HepG2 (cell line): ENCODE measurements at regions not wholly inside any gene's neighbourhood (a gene's known extent, or its start where the extent isn't known, plus 50 kb on each side); places are given as distances from the start of the nearest gene placed in this dataset.

Source experiments
- ATAC-seq: fragments of 200-7000 bp; cut with Tn5 transposase; 3 replicates; pipeline ENCODE4 v1.9.1; 2020; ENCODE audit warnings: mild to moderate bottlenecking, moderate library complexity
- BruUV-seq: library from RNA; stranded (reverse); fragments of 400-500 nt; replicated peaks from 2 replicates; lab custom pipeline; 2021; lab: Mats Ljungman, UMichigan
- CTCF ChIA-PET: fragments of 300-600 bp; formaldehyde crosslinking; extraction: SDS; loops from one replicate; lab custom pipeline; 2021; ENCODE audit warnings: low total read pairs, inconsistent platforms, low intra/inter-chr PET ratio; lab: Yijun Ruan, JAX
- POLR2A ChIA-PET: fragments of 350-600 bp; sonication (Branson Sonifier 250); formaldehyde crosslinking; loops from one replicate; lab custom pipeline; 2020; ENCODE audit warnings: antibody characterized with exemption, inconsistent platforms; lab: Yijun Ruan, JAX
- DNase-seq: peaks from one replicate; pipeline ENCODE4 v3.0.0-alpha.2; 2015; ENCODE audit warnings: low spot score
- FAIRE-seq: peaks from 3 replicates; lab custom pipeline; 2011; peaks lifted over from hg19 to GRCh38; lab: Jason Lieb, UNC
- H2AFZ ChIP-seq: one replicate; pipeline ENCODE4 v1.6.1; 2011; ENCODE audit warnings: low read length, inconsistent platforms
- H3K27ac ChIP-seq: fragments of 300-600 bp; 3 replicates; pipeline ENCODE4 v1.8.0; 2011; ENCODE audit warnings: mixed run types, mild to moderate bottlenecking, mixed read lengths, low read length, inconsistent platforms; ENCODE audit not compliant: insufficient read depth; ENCODE audit errors: extremely low read length
- H3K27me3 ChIP-seq, 2 experiments: fragments of 200-600 bp in 1 of 2; 2 replicates in 1 of 2; 3 replicates in 1 of 2; pipeline versions ENCODE4 v1.6.0 to v1.8.0; 2011; ENCODE audit warnings: low read length in 2 of 2, mild to moderate bottlenecking in 2 of 2, moderate library complexity in 2 of 2, inconsistent platforms in 1 of 2; ENCODE audit not compliant: insufficient read depth in 2 of 2, control insufficient read depth in 1 of 2
- H3K36me3 ChIP-seq, 2 experiments: fragments of 200-600 bp in 1 of 2; replicated peaks in 1 of 2; 2 replicates in 1 of 2; 3 replicates in 1 of 2; pipeline versions ENCODE4 v1.5.1 to v1.8.0; 2011; ENCODE audit warnings: low read length in 2 of 2, inconsistent platforms in 1 of 2; ENCODE audit not compliant: insufficient read depth in 2 of 2, control insufficient read depth in 1 of 2
- H3K4me1 ChIP-seq: 2 replicates; pipeline ENCODE4 v1.5.1; 2012; ENCODE audit warnings: low read length, inconsistent platforms; ENCODE audit not compliant: insufficient read depth
- H3K4me2 ChIP-seq: 2 replicates; pipeline ENCODE4 v1.6.0; 2011; ENCODE audit warnings: low read depth, low read length, inconsistent platforms
- H3K4me3 ChIP-seq, 3 experiments: fragments of 200-600 bp in 1 of 3; sonication (generic), shearing (Covaris generic) in 1 of 3; replicated peaks in 1 of 3; 2 replicates each; pipeline ENCODE4 v1.5.1; 2011 to 2016; ENCODE audit warnings: low read length in 3 of 3, inconsistent platforms in 2 of 3, low read depth in 2 of 3, mild to moderate bottlenecking in 2 of 3, control low read depth in 1 of 3, mixed read lengths in 1 of 3; ENCODE audit not compliant: insufficient read depth in 1 of 3
- H3K79me2 ChIP-seq: one replicate; pipeline ENCODE4 v1.6.1; 2011; ENCODE audit warnings: low read length, inconsistent platforms; ENCODE audit not compliant: insufficient read depth
- H3K9ac ChIP-seq: 2 replicates; pipeline ENCODE4 v1.6.0; 2011; ENCODE audit warnings: mild to moderate bottlenecking, low read depth, low read length, inconsistent platforms; ENCODE audit not compliant: insufficient read depth
- H3K9me3 ChIP-seq: 2 replicates; pipeline ENCODE4 v1.5.1; 2012; ENCODE audit warnings: mild to moderate bottlenecking, low read length
- H4K20me1 ChIP-seq: 2 replicates; pipeline ENCODE4 v1.6.0; 2011; ENCODE audit warnings: inconsistent platforms, mild to moderate bottlenecking, low read length, moderate library complexity; ENCODE audit not compliant: insufficient read depth
- ATF7 ChIP-seq, 2 experiments: fragments of 450-650 bp in 1 of 2; sonication (generic) in 1 of 2; formaldehyde crosslinking in 1 of 2; IDR thresholded peaks; 2 replicates each; pipeline versions ENCODE4 v1.4.0 to v1.6.1; 2016 to 2020; ENCODE audit warnings: antibody characterized with exemption in 1 of 2, mild to moderate bottlenecking in 1 of 2, missing genetic modification reagents in 1 of 2
- CBX5 ChIP-seq: sonication (generic); formaldehyde crosslinking; IDR thresholded peaks from 2 replicates; pipeline ENCODE4 v1.4.0; 2020; ENCODE audit warnings: missing genetic modification reagents, borderline replicate concordance
- CENPX ChIP-seq: sonication (generic); formaldehyde crosslinking; IDR thresholded peaks from 2 replicates; pipeline ENCODE4 v1.9.0; 2021; ENCODE audit warnings: mild to moderate bottlenecking, missing genetic modification reagents, moderate library complexity
- CREB1 ChIP-seq, 2 experiments: fragments of 450-650 bp in 1 of 2; IDR thresholded peaks; 2 replicates each; pipeline ENCODE4 v1.6.1; 2016 to 2017; ENCODE audit warnings: control low read depth in 1 of 2, mild to moderate bottlenecking in 1 of 2, missing compliant biosample characterization in 1 of 2, missing genetic modification characterization in 1 of 2
- FOXC1 ChIP-seq: sonication (generic); formaldehyde crosslinking; IDR thresholded peaks from 2 replicates; pipeline ENCODE4 v1.8.0; 2022; ENCODE audit warnings: mild to moderate bottlenecking, missing genetic modification reagents, borderline replicate concordance
- HNRNPLL ChIP-seq: fragments of 200-400 bp; formaldehyde crosslinking; IDR thresholded peaks from 2 replicates; pipeline ENCODE4 v1.6.1; 2017; ENCODE audit warnings: mild to moderate bottlenecking, low read depth, low read length; ENCODE audit not compliant: poor library complexity, severe bottlenecking
- ISX ChIP-seq: sonication (generic); formaldehyde crosslinking; conservative IDR thresholded peaks from 2 replicates; pipeline ENCODE4 v1.5.0; 2020; ENCODE audit warnings: missing genetic modification reagents
- MAFG ChIP-seq: sonication (generic); formaldehyde crosslinking; IDR thresholded peaks from 2 replicates; pipeline ENCODE4 v1.5.1; 2020; ENCODE audit warnings: mild to moderate bottlenecking, missing genetic modification reagents
- MLLT10 ChIP-seq: sonication (generic); formaldehyde crosslinking; IDR thresholded peaks from 2 replicates; pipeline ENCODE4 v1.4.0; 2020; ENCODE audit warnings: missing genetic modification reagents
- PHB2 ChIP-seq: fragments of 450-650 bp; IDR thresholded peaks from 2 replicates; pipeline ENCODE4 v1.6.1; 2018; ENCODE audit not compliant: partially characterized antibody
- SRSF1 ChIP-seq: fragments of 200-400 bp; formaldehyde crosslinking; optimal IDR thresholded peaks from 2 replicates; pipeline ENCODE3; 2017; ENCODE audit warnings: mild to moderate bottlenecking, low read depth, low read length, moderate library complexity
- SRSF4 ChIP-seq: fragments of 200-400 bp; formaldehyde crosslinking; IDR thresholded peaks from one replicate; pipeline ENCODE4 v1.6.1; 2018; ENCODE audit warnings: mild to moderate bottlenecking, low read depth, low read length, moderate library complexity; ENCODE audit not compliant: poor library complexity, severe bottlenecking
- ZBTB1 ChIP-seq: sonication (generic); formaldehyde crosslinking; IDR thresholded peaks from 2 replicates; pipeline ENCODE4 v1.4.0; 2020; ENCODE audit warnings: missing genetic modification reagents, borderline replicate concordance
- ZNF496 ChIP-seq: sonication (generic); formaldehyde crosslinking; IDR thresholded peaks from 2 replicates; pipeline ENCODE4 v1.8.1; 2023; ENCODE audit warnings: mild to moderate bottlenecking, moderate library complexity, missing genetic modification reagents; ENCODE audit not compliant: insufficient replicate concordance
- ZNF839 ChIP-seq: sonication (generic); formaldehyde crosslinking; IDR thresholded peaks from 2 replicates; pipeline ENCODE4 v1.4.0; 2020; ENCODE audit warnings: missing genetic modification reagents, mild to moderate bottlenecking, borderline replicate concordance
- ZSCAN29 ChIP-seq: sonication (generic); formaldehyde crosslinking; conservative IDR thresholded peaks from 2 replicates; pipeline ENCODE4 v1.4.0; 2020; ENCODE audit warnings: mild to moderate bottlenecking, missing genetic modification reagents
- WGBS: methylation state at CpG from one replicate; pipeline ENCODE4 v1.1.6; 2017; ENCODE audit warnings: low lambda C conversion rate; 5-methylcytosine and 5-hydroxymethylcytosine counted together
- in situ Hi-C: cut with HindIII; loops from 2 replicates; pipeline ENCODE4 v1.10.0; 2017; ENCODE audit warnings: low pct_unique_long_range_greater_than_20kb; ENCODE audit not compliant: extremely low pct_ligation_motif_present
- intact Hi-C: fragments of 100-400 bp; cut with micrococcal nuclease; formaldehyde crosslinking; loops from one replicate; pipeline ENCODE4 v1.10.0; 2022; ENCODE audit not compliant: unreplicated experiment
- TF ChIP-seq, protein P1 (sequence below), 2 experiments: sonication (generic) in 1 of 2; formaldehyde crosslinking in 1 of 2; IDR thresholded peaks; 2 replicates each; pipeline versions ENCODE4 v1.4.0 to v1.6.1; 2018 to 2020; ENCODE audit warnings: missing genetic modification reagents in 2 of 2, borderline replicate concordance in 1 of 2, low read depth in 1 of 2, mild to moderate bottlenecking in 1 of 2, missing biosample characterization in 1 of 2
- TF ChIP-seq, protein P2 (sequence below): sonication (generic); formaldehyde crosslinking; IDR thresholded peaks from 2 replicates; pipeline ENCODE4 v1.4.0; 2020; ENCODE audit warnings: missing genetic modification reagents, mild to moderate bottlenecking, borderline replicate concordance

DNA sequence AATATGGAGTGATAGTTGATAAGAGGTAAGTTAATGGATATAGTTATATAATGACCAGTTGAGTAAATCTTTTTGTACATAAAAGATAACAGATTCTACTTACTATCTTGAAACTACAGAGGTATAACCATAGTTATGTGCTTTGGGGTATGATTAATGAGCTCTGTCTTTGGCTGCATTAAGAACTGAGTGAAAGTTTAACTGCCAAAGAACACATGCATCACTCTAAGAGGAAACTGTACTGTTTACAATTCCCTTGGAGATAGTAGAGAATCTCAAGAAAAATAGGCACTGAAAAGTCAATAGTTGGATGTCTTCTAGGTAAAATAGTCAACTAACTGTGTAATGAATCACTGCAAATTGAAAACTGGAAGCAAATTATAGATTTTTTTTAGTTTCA lies 1129.5 kb downstream of the EPHA7 start:
- intact Hi-C loops = no loop called here

DNA sequence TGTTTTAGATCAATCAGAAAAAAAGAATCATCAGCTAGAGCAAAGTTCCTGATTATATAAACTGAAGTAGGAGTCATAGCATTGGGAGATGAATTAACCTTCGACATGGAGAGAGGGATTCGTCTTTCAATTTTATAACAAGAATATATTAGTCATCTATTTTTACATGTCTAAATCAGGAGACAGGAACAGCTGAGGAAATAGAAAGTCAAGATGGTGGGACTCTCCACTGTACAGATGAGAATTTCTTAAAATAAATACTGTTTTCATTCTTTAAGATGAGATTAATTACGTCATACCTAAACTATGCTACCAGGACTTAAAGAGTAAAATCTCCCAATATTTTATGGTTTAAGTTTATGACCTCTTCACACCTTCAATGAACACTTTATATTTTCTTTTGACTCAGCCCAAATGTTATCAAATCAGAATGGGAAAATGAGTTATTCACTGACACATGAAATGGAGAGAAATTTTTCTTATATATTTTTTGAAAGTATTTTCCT lies 1137.7 kb downstream of the EPHA7 start:
- DNase-seq (no peak), ATAC-seq (no peak), FAIRE-seq (no peak)
- CTCF ChIA-PET = no interaction called here
- POLR2A ChIA-PET = no interaction called here
- BruUV-seq = no TSS peak
- H3K4me1 ChIP-seq = no peaks in the 10 kb centered on the region
- no peaks in the 10 kb centered on the region for H3K27me3 ChIP-seq
- 0% methylated on average over 3 of the region's 3 CpGs for WGBS
- no peaks in the 10 kb centered on the region for H3K36me3 ChIP-seq
- H2AFZ ChIP-seq = no peak overlapping the region
- TF ChIP-seq, protein P1, sequence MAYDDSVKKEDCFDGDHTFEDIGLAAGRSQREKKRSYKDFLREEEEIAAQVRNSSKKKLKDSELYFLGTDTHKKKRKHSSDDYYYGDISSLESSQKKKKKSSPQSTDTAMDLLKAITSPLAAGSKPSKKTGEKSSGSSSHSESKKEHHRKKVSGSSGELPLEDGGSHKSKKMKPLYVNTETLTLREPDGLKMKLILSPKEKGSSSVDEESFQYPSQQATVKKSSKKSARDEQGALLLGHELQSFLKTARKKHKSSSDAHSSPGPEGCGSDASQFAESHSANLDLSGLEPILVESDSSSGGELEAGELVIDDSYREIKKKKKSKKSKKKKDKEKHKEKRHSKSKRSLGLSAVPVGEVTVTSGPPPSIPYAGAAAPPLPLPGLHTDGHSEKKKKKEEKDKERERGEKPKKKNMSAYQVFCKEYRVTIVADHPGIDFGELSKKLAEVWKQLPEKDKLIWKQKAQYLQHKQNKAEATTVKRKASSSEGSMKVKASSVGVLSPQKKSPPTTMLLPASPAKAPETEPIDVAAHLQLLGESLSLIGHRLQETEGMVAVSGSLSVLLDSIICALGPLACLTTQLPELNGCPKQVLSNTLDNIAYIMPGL (CRISPR knock-in tag; IDR thresholded peaks at IDR 0.05; ENCODE audit: borderline replicate concordance in 1 of 2, low read depth in 1 of 2) = no peak
- TF ChIP-seq, protein P2, sequence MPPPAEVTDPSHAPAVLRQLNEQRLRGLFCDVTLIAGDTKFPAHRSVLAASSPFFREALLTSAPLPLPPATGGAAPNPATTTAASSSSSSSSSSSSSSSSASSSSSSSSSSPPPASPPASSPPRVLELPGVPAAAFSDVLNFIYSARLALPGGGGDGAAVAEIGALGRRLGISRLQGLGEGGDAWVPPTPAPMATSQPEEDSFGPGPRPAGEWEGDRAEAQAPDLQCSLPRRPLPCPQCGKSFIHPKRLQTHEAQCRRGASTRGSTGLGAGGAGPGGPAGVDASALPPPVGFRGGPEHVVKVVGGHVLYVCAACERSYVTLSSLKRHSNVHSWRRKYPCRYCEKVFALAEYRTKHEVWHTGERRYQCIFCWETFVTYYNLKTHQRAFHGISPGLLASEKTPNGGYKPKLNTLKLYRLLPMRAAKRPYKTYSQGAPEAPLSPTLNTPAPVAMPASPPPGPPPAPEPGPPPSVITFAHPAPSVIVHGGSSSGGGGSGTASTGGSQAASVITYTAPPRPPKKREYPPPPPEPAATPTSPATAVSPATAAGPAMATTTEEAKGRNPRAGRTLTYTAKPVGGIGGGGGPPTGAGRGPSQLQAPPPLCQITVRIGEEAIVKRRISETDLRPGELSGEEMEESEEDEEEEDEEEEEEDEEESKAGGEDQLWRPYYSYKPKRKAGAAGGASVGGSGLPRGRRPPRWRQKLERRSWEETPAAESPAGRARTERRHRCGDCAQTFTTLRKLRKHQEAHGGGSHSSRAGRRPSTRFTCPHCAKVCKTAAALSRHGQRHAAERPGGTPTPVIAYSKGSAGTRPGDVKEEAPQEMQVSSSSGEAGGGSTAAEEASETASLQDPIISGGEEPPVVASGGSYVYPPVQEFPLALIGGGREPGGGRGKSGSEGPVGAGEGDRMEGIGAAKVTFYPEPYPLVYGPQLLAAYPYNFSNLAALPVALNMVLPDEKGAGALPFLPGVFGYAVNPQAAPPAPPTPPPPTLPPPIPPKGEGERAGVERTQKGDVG (CRISPR knock-in tag) = no peak
- peak; percentile 33 for TF ChIP-seq CREB1 (IDR thresholded peaks at IDR 0.05)
- TF ChIP-seq CREB1 (CRISPR knock-in tag; IDR thresholded peaks at IDR 0.05) = no peak
- peak; percentile 91 for TF ChIP-seq ATF7 (IDR thresholded peaks at IDR 0.05)
- TF ChIP-seq ATF7 (CRISPR knock-in tag; IDR thresholded peaks at IDR 0.05) = no peak
- no peak for TF ChIP-seq HNRNPLL
- TF ChIP-seq ZBTB1 (CRISPR knock-in tag) = no peak
- in situ Hi-C loops = no loop called here
- H3K4me2 ChIP-seq = no peak overlapping the region
- H3K9me3 ChIP-seq = no peaks in the 10 kb centered on the region
- no peaks in the 10 kb centered on the region for H3K79me2 ChIP-seq
- H4K20me1 ChIP-seq = no peaks in the 10 kb centered on the region
- no peak overlapping the region for H3K27ac ChIP-seq
- intact Hi-C loops = no loop called here
- H3K9ac ChIP-seq = no peak overlapping the region
- no peak overlapping the region for H3K4me3 ChIP-seq

More for the DNA sequence above, 1129.5 kb downstream of the EPHA7 start:
- Histone ChIP-seq H2AFZ (no peak overlapping the region), H3K36me3 (no peaks in the 10 kb centered on the region), H3K79me2 (no peaks in the 10 kb centered on the region), H4K20me1 (no peaks in the 10 kb centered on the region), H3K4me1 (no peaks in the 10 kb centered on the region), H3K27ac (no peak overlapping the region), H3K4me3 (no peak overlapping the region), H3K27me3 (no peaks in the 10 kb centered on the region), H3K9me3 (no peaks in the 10 kb centered on the region), H3K4me2 (no peak overlapping the region), H3K9ac (no peak overlapping the region)
- FAIRE-seq = no peak
- in situ Hi-C loops = no loop called here
- no TSS peak for BruUV-seq
- no peak for DNase-seq
- TF ChIP-seq ZSCAN29 (CRISPR knock-in tag) = no peak
- TF ChIP-seq PHB2 = no peak
- TF ChIP-seq CBX5 (CRISPR knock-in tag) = no peak
- TF ChIP-seq ZNF496 (CRISPR knock-in tag) = no peak
- TF ChIP-seq ZNF839 = no peak
- no peak for TF ChIP-seq MLLT10
- TF ChIP-seq SRSF1 = no peak
- TF ChIP-seq FOXC1 (CRISPR knock-in tag) = no peak
- no peak for TF ChIP-seq CENPX (CRISPR knock-in tag)
- no peak for TF ChIP-seq SRSF4
- no peak for TF ChIP-seq ISX (CRISPR knock-in tag)
- no peak for TF ChIP-seq MAFG (CRISPR knock-in tag)
- ATAC-seq = no peak
- CTCF ChIA-PET = no interaction called here
- POLR2A ChIA-PET = interaction anchor here (0.6 kb wide), 1 partner anchor 81 kb away, joined by 3 read pairs; no protein-coding TSS in a partner anchor
